Activated CD4-positive, alpha-beta T cell treated with anti-CD3 and anti-CD28 coated beads, Interleukin-2, amount 50 U/mL, for 1 hour (primary cell): ENCODE measurements at regions not wholly inside any gene's neighbourhood (a gene's known extent, or its start where the extent isn't known, plus 50 kb on each side); places are given as distances from the start of the nearest gene placed in this dataset.

Source experiments
- DNase-seq: peaks from one replicate; pipeline ENCODE4 v3.0.0-alpha.2; 2020

DNA sequence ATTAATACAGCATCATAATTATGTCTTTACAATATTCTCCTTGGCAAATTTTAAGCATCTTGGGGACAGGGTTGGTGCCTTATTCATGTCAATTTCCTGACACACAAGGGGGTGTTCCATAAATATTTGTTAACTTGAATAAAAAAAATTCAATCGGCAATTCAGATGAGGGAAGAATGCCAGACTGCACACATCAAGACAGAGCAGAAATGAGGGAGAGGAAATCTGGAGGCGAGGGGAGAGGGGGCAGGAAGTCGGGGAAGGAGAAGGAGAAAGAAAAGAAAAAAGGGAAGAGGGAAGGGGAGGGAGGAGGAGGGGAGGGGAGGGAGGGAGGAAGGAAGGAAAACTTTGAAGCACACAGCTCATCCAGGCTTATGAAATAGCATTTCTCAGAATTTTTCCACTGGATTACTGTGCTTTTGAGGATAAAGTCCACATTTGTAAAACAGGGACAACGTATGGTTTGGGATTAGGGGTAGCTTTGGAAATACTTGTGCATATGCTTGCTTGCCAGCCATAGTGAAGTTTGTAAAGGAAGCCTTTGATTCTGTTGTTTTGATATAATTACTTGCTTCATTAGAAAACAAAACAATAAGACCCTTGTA lies 362.1 kb downstream of the SAMD5 start:
- no peak for DNase-seq

GRCh38 chr6:147872002-147872401 lies 363.5 kb downstream of the SAMD5 start:
- no peak for DNase-seq

DNA sequence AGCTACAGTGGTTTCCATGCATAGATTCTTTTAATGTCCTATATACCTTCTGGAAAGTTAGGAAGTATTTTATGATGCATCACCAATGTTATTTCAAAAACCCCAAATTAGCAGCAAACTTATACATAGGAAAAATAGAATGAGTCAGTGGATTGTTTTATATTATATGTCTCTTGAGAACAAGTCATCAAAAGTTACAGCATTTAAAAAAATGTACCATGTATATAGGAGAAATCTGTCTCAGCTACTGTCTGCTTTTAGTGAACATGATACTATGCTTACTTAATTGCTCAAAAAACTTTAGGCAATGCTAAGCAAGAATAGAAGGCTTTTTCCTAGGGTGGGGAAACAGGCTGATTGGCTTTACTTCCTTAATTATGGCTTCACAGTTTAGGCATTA lies 365.3 kb downstream of the SAMD5 start:
- DNase-seq = no peak

DNA sequence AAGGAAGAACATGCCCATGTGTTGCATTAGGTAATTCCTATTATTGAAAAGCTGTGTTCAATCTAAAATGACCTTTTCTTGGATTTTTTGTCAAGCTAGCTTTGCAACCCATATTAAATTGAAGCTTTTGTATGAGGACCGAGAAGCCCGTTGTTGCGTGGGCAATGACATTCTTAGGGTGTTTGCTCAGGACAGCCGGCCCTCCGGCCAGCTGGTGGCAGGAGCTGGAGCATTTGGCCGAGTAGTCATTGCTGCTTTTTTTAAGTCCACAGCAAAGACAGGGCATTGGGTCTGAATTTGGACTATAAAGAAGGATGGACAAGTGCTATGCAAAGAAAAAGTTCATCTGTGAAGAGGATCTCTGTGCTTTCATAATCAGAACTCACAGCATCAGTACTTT lies 365.8 kb downstream of the SAMD5 start:
- no peak for DNase-seq

- no peak for DNase-seq
Observed at GRCh38 chr6:147879031-147879580, 370.6 kb downstream of the SAMD5 start.

DNA sequence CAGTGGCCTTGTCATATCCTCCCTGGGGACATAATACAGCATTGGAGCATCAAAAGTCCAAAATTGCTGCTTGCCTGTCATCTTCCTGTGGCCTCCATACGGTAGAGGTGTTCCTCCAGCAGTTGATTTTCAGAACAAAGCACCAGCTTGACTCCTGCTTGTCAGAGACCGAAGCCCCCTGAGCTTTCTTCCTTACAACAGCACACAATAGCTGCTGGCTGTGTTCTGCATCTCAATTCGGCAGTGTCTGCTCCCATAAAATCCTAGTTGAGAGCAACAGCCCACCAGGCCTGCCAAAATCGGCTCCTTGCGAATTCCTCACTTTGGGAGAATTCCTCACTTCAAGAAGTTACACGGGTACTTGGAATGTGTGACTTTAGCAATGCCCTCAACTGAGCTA lies 372.9 kb downstream of the SAMD5 start:
- no peak for DNase-seq

DNA sequence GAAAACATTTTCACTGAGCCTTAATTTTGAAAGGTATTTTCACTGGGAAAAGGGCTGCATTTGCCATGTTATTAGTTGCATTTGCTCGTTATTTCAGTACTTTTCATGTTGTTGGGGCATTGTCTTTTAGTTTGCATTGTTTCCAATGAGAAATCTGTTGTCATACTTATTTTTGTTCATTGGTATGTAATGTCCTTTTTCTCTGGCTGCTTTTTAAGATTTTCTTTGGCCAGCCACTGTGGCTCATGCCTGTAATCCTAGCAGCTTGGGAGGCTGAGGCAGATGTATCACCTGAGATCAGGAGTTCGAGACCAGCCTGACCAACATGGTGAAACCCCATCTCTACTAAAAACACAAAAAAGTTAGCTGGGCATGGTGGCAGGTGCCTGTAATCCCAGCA lies 379.9 kb downstream of the SAMD5 start:
- no peak for DNase-seq

DNA sequence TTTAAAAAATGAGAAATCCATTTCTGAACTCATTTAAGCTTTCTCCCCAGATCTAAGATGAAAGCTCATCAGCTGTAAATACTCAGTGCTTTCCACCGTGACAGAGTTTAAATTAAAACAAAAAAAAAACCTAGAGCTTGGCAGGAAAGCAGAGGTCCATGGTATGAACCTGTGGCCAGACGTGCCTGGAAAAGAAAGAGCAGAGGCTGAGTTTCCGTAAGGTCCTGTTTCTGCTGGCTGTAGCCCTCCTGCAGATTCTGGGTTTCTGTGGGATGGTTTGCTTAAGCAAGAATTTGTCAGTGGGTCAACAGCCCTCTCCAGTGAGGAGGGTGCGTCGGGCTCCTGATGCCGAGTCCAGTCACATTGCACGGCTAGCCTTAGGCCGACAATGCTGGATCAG lies 383.2 kb downstream of the SAMD5 start:
- no peak for DNase-seq

- DNase-seq = no peak
Observed at GRCh38 chr6:147892476-147892875, 384.0 kb downstream of the SAMD5 start.

GRCh38 chr6:147895272-147895671 lies 386.8 kb downstream of the SAMD5 start:
- DNase-seq = no peak

DNA sequence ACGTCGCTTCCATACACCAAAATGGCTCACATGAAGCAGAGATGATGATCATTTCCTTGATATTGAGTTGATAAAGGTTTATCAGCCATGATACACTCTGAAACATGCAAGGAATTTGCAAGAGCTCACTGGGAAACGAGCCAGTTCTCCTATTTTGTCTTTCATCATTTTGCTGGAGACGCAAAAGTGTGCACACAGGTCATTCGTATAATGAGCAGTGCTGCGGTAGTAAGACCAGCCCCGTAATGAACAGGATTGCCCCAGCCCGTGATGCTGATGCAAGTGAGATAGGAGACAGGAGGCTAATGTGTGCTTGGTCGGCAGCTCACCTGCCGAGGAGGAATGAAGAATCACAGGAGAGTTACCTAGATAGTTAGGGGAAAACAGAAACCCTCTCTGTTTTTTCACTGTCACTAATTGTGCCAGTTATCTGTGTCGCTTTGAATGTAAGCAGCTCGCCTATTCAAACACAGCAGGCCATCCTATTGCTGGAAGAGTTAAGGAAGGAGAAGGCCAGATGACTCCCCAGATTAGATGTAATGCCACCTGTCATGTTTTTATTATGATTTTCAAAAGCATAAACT lies 391.8 kb downstream of the SAMD5 start:
- DNase-seq = no peak

GRCh38 chr6:147903321-147903720 lies 394.8 kb downstream of the SAMD5 start:
- DNase-seq = no peak

GRCh38 chr6:147903931-147904330 lies 395.4 kb downstream of the SAMD5 start:
- DNase-seq = no peak

DNA sequence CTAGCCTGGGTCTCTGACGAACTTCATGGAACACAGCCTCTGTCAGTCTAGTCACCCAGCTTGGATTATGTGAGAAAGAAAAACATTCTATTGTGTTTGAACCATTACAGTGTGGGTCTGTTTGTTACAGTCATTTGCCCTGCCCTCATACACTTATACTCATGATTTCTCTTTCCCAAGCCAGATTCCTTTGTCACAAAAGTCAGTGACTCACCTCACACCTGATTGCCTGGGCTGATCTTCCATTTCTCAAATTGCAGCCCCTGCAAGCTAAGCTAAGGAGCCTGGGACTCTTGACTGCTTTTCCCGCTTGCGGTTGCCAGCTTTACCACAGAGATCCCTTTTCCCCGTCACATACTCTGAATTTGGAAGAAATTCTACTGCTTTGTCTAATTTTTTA lies 395.9 kb downstream of the SAMD5 start:
- DNase-seq = no peak

DNA sequence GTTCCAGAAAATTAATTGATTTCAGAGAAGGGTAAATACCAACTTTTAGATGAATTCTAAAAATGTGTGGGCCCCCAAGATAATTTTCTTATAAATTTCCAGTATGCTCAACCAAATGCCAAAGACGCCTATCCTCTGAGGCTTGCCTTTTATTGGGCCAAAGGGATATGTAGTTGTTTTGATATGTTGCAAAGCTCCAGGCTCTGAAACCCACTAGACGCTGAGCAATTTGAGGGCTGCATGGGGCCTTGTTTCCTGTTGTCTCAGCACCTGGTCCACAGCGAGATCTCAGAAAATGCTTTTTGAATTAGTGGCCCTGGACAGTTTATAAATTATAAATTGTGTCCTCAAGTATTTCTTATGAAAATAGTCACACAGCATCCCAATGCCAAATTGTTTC lies 397.2 kb downstream of the SAMD5 start:
- no peak for DNase-seq

DNA sequence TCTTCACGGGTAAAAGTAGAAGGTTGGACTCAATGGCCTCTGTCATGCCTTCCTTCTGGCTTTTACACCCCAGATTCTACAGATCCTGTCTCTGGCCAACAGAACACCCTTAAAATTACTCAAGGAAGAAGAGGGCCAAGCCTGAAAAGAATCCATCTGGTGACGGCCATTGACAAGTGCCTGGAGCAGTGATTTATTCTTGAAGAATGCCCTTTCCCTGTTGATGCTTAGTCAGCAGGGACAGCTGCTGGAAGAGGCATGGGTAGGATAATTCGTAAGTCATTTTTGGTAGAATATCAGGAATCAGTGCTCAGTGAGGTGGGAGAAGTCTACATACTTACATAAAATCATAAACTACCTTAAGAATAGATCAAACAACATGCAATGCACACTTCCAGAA lies 397.9 kb downstream of the SAMD5 start:
- no peak for DNase-seq

- DNase-seq = no peak
Observed at GRCh38 chr6:147909640-147910039, 401.1 kb downstream of the SAMD5 start.

DNA sequence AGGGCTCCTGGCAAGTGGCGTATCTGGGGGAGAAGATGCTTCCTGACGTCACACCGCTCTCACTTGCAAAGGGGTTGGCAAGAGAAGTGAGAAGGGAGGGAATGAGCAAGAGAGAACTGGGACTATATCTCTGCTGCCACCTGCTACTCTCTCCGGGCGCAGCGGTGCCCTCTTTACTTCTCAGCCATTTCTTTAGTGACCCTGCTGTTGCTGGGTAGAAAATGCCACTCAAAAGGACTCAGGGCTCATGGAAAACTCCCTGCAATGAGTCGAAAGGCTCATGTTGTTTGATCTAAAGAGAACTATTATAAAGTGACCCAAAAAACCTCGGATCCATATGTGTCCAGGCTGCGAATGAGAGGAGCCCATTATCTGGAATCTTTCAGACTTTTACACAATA lies 401.8 kb downstream of the SAMD5 start:
- no peak for DNase-seq

DNA sequence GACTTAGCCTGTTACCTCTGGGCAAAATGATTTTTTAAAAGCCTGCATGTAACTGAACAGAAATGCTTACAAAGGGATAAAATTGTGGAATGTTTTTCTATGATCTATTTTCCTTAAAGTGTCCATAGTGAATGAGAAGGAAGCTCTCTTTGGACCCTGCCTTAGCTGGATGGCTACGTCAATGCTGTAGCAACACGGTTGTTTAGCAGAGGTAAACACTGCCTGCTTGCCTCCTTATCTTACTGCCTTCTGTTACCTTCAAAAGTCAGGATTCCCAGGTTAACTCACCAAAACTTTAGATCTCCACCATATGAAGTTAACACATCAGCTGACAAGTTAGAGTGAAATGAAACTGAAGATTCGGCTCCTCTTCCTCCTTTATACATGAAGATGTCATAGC lies 402.6 kb downstream of the SAMD5 start:
- DNase-seq = no peak

DNA sequence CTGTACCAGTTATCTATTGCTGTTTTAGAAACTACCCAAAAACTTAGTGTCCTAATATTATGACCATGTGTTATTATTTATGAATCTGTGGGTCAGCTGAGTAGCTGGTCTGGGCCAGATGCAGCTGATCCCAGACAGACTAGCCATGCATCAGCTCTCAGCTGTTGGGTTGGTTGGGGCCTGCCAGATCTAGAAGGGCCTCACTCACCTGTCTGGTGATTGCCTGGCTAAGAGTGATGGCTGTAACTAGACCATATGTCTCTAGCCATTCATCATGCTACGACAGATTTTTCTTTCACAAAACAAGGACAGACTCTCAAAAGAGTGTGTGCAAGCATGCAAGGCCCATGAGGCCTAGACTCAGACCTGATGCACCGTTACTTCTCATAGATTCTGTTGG lies 403.2 kb downstream of the SAMD5 start:
- DNase-seq = no peak

- DNase-seq = no peak
Observed at GRCh38 chr6:147922799-147923198, 414.3 kb downstream of the SAMD5 start.

GRCh38 chr6:147924598-147924997 lies 416.1 kb downstream of the SAMD5 start:
- no peak for DNase-seq

GRCh38 chr6:147925826-147926225 lies 416.8 kb upstream of the SASH1 start:
- DNase-seq = no peak

DNA sequence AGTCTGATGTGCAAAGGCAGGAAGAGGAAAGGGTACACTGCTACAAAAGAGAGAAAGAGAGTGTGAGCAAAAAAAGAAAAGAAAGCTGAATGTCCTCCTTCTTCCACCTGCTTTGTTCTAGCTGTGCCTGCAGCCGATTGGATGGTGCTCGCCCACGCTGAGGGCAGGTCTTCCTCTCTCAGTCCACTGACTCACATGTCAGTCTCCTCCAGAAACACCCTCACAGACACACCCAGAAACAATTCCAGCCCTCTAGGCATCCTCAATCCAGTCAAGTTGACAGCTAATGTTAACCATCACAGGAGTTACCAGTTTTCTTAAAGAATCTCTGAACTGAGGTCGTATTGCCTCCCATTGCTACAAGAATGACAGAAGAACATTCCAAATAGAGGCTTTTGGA lies 411.9 kb upstream of the SASH1 start:
- DNase-seq = no peak

- DNase-seq = no peak
Observed at GRCh38 chr6:147933224-147933623, 409.4 kb upstream of the SASH1 start.
